ENCODE measurements at regions not wholly inside any gene's neighbourhood (a gene's known extent, or its start where the extent isn't known, plus 50 kb on each side); places are given as distances from the start of the nearest gene placed in this dataset.
"Not testable (repeated sequence)": the region's sequence is repeated elsewhere in the genome, so short reads cannot be mapped to it uniquely, and the experiment has no call there.

GRCh38 chr20:48381353-48382120, 446.3 kb downstream of the PREX1 start:
- no peak for FAIRE-seq
- TF ChIP-seq POLR2AphosphoS5 (IDR thresholded peaks at IDR 0.05; ENCODE audit: low read depth, low read length) (no peak), TAF1 (IDR thresholded peaks at IDR 0.05; ENCODE audit: low read depth, low read length) (no peak)
- no peak for DNase-seq (ENCODE audit: insufficient read length, low spot score)

GRCh38 chr20:48380661-48381060, 447.1 kb downstream of the PREX1 start:
- DNase-seq (ENCODE audit: insufficient read length, low spot score): no peak
- FAIRE-seq: no peak
- TF ChIP-seq POLR2A (IDR thresholded peaks at IDR 0.05; ENCODE audit: low read depth, low read length) (no peak), SPI1 (IDR thresholded peaks at IDR 0.05; ENCODE audit: low read depth, low read length) (no peak), TAF1 (IDR thresholded peaks at IDR 0.05; ENCODE audit: low read depth, low read length) (no peak), POU2F2 (IDR thresholded peaks at IDR 0.05; ENCODE audit: low read depth, low read length) (no peak), PAX5 (IDR thresholded peaks at IDR 0.05; ENCODE audit: insufficient read depth, low read length, severe bottlenecking) (no peak), POLR2AphosphoS5 (IDR thresholded peaks at IDR 0.05; ENCODE audit: low read depth, low read length) (no peak)

- DNase-seq (ENCODE audit: insufficient read length, low spot score) (no peak), FAIRE-seq (no peak)
- TF ChIP-seq SPI1 (IDR thresholded peaks at IDR 0.05; ENCODE audit: low read depth, low read length): no peak
Observed at GRCh38 chr20:48378976-48379675, 448.7 kb downstream of the PREX1 start.

GRCh38 chr20:48377940-48378339, 449.9 kb downstream of the PREX1 start:
- DNase-seq (ENCODE audit: insufficient read length, low spot score) (no peak), FAIRE-seq (no peak)
- TF ChIP-seq POLR2A (IDR thresholded peaks at IDR 0.05; ENCODE audit: low read depth, low read length): no peak
- no peak for TF ChIP-seq SPI1 (IDR thresholded peaks at IDR 0.05; ENCODE audit: low read depth, low read length)
- TF ChIP-seq POU2F2 (IDR thresholded peaks at IDR 0.05; ENCODE audit: low read depth, low read length): no peak
- no peak for TF ChIP-seq PAX5 (IDR thresholded peaks at IDR 0.05; ENCODE audit: insufficient read depth, low read length, severe bottlenecking)
- no peak for TF ChIP-seq POLR2AphosphoS5 (IDR thresholded peaks at IDR 0.05; ENCODE audit: low read depth, low read length)
- no peak for TF ChIP-seq TAF1 (IDR thresholded peaks at IDR 0.05; ENCODE audit: low read depth, low read length)

GRCh38 chr20:48375804-48376203, 452.0 kb downstream of the PREX1 start:
- DNase-seq (ENCODE audit: insufficient read length, low spot score): no peak
- TF ChIP-seq POLR2A (IDR thresholded peaks at IDR 0.05; ENCODE audit: low read depth, low read length) (no peak), POU2F2 (IDR thresholded peaks at IDR 0.05; ENCODE audit: low read depth, low read length) (no peak)
- FAIRE-seq: no peak

- no peak for DNase-seq (ENCODE audit: insufficient read length, low spot score)
- FAIRE-seq: no peak
- TF ChIP-seq POLR2A (IDR thresholded peaks at IDR 0.05; ENCODE audit: low read depth, low read length): no peak
- TF ChIP-seq SPI1 (IDR thresholded peaks at IDR 0.05; ENCODE audit: low read depth, low read length): no peak
Observed at GRCh38 chr20:48374991-48375595, 452.7 kb downstream of the PREX1 start.

- DNase-seq (ENCODE audit: insufficient read length, low spot score): not testable (repeated sequence)
- peak; percentile 47 for FAIRE-seq
Observed at GRCh38 chr20:48374031-48374907, 453.5 kb downstream of the PREX1 start.

GRCh38 chr20:48373555-48373934, 454.3 kb downstream of the PREX1 start:
- FAIRE-seq (no peak), DNase-seq (ENCODE audit: insufficient read length, low spot score) (no peak)
- TF ChIP-seq SPI1 (IDR thresholded peaks at IDR 0.05; ENCODE audit: low read depth, low read length) (no peak), POLR2AphosphoS5 (IDR thresholded peaks at IDR 0.05; ENCODE audit: low read depth, low read length) (no peak), PAX5 (IDR thresholded peaks at IDR 0.05; ENCODE audit: insufficient read depth, low read length, severe bottlenecking) (no peak), POLR2A (IDR thresholded peaks at IDR 0.05; ENCODE audit: low read depth, low read length) (no peak), POU2F2 (IDR thresholded peaks at IDR 0.05; ENCODE audit: low read depth, low read length) (no peak), TAF1 (IDR thresholded peaks at IDR 0.05; ENCODE audit: low read depth, low read length) (no peak)

- FAIRE-seq; DNase-seq (ENCODE audit: insufficient read length, low spot score): not testable (repeated sequence)
Observed at GRCh38 chr20:48372851-48373554, 454.8 kb downstream of the PREX1 start.

- no peak for DNase-seq (ENCODE audit: insufficient read length, low spot score)
- FAIRE-seq: no peak
- TF ChIP-seq POLR2A (IDR thresholded peaks at IDR 0.05; ENCODE audit: low read depth, low read length) (no peak), SPI1 (IDR thresholded peaks at IDR 0.05; ENCODE audit: low read depth, low read length) (no peak), POLR2AphosphoS5 (IDR thresholded peaks at IDR 0.05; ENCODE audit: low read depth, low read length) (no peak), POU2F2 (IDR thresholded peaks at IDR 0.05; ENCODE audit: low read depth, low read length) (no peak), TAF1 (IDR thresholded peaks at IDR 0.05; ENCODE audit: low read depth, low read length) (no peak), PAX5 (IDR thresholded peaks at IDR 0.05; ENCODE audit: insufficient read depth, low read length, severe bottlenecking) (no peak)
Observed at GRCh38 chr20:48371211-48371610, 456.6 kb downstream of the PREX1 start.

GRCh38 chr20:48368580-48369021, 459.2 kb downstream of the PREX1 start:
- not testable (repeated sequence) for DNase-seq (ENCODE audit: insufficient read length, low spot score); FAIRE-seq

GRCh38 chr20:48367541-48368358, 460.0 kb downstream of the PREX1 start:
- FAIRE-seq: peak; percentile 86
- not testable (repeated sequence) for DNase-seq (ENCODE audit: insufficient read length, low spot score)
